ENCODE measurements at regions not wholly inside any gene's neighbourhood (a gene's known extent, or its start where the extent isn't known, plus 50 kb on each side); places are given as distances from the start of the nearest gene placed in this dataset.

DNA sequence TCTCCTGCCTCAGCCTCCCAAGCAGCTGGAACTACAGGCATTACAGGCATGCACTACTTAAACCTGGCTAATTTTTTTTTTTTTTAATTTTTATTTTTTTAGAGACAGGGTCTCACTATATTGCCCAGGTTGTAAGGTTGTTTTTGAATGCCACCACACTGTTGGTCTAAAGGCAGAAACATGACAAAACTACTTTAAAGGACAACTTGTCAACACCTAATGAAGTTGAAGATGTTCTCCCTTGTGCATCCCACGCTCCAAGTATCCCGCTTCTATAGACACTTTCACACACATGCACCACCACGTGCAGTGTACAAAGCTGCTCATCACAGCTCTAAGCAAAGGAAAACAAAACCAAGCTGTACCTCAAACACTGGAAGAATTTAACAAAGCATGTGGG, 226.4 kb downstream of the FGFR2 start:
- H3K9me3 ChIP-seq = no peaks in the 10 kb centered on the region
- TF ChIP-seq, protein P1, sequence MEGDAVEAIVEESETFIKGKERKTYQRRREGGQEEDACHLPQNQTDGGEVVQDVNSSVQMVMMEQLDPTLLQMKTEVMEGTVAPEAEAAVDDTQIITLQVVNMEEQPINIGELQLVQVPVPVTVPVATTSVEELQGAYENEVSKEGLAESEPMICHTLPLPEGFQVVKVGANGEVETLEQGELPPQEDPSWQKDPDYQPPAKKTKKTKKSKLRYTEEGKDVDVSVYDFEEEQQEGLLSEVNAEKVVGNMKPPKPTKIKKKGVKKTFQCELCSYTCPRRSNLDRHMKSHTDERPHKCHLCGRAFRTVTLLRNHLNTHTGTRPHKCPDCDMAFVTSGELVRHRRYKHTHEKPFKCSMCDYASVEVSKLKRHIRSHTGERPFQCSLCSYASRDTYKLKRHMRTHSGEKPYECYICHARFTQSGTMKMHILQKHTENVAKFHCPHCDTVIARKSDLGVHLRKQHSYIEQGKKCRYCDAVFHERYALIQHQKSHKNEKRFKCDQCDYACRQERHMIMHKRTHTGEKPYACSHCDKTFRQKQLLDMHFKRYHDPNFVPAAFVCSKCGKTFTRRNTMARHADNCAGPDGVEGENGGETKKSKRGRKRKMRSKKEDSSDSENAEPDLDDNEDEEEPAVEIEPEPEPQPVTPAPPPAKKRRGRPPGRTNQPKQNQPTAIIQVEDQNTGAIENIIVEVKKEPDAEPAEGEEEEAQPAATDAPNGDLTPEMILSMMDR (IDR thresholded peaks at IDR 0.05) = no peak
- no peak overlapping the region for H3K27ac ChIP-seq
- H3K4me3 ChIP-seq (ENCODE audit: low read depth in 1 of 2, low read length in 1 of 2) = no peak overlapping the region
- H3K27me3 ChIP-seq = no peaks in the 10 kb centered on the region
- no peaks in the 10 kb centered on the region for H3K4me1 ChIP-seq (ENCODE audit: control insufficient read depth in 1 of 2, insufficient read depth in 1 of 2, low read depth in 1 of 2, low read length in 1 of 2)
- H3K36me3 ChIP-seq = no peaks in the 10 kb centered on the region

DNA sequence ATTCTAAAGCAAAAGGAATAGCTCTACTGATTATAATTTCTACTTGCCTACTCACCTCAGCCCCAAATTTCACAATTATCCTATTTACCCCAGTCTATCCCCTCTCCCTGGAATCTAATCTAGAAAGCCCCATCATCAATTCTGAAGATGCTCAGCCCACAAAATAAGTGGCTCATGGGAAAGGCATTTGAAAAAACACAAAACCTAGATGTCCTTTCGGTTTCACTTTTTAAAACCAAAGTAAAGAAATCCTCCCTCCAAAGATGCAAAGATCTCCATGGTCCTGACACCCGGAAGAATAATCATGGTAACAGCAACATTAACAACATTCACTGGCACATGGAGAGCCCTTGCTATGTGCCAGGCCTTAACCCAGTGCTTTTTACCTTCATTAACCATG, 224.8 kb downstream of the FGFR2 start:
- TF ChIP-seq, protein P1 (IDR thresholded peaks at IDR 0.05) = no peak
- Histone ChIP-seq H3K9me3 (no peaks in the 10 kb centered on the region), H3K27ac (no peak overlapping the region), H3K27me3 (no peaks in the 10 kb centered on the region), H3K4me1 (ENCODE audit: control insufficient read depth in 1 of 2, insufficient read depth in 1 of 2, low read depth in 1 of 2, low read length in 1 of 2) (no peaks in the 10 kb centered on the region), H3K36me3 (no peaks in the 10 kb centered on the region), H3K4me3 (ENCODE audit: low read depth in 1 of 2, low read length in 1 of 2) (no peak overlapping the region)

DNA sequence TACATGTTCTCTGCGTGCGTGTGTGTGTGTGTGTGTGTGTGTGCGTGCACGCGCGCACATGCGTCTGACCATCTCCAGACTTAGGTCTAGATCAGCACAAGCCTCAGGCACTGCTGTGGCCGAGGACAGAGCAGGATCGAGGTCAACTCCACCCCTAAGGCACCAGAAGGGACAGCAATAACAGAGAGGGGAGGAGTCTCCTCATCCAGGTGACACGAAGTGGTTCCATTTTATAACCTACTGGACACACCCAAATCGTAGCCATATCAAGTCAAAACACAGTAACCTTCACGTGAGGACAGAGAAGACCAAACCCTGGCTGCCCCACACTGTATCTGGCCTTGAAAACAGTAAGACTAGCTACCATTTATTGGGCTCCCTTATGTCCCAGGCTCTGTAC, 224.1 kb downstream of the FGFR2 start:
- Histone ChIP-seq H3K27me3 (no peaks in the 10 kb centered on the region), H3K27ac (no peak overlapping the region), H3K36me3 (no peaks in the 10 kb centered on the region), H3K4me3 (ENCODE audit: low read depth in 1 of 2, low read length in 1 of 2) (no peak overlapping the region), H3K4me1 (ENCODE audit: control insufficient read depth in 1 of 2, insufficient read depth in 1 of 2, low read depth in 1 of 2, low read length in 1 of 2) (no peaks in the 10 kb centered on the region), H3K9me3 (no peaks in the 10 kb centered on the region)
- TF ChIP-seq, protein P1 (IDR thresholded peaks at IDR 0.05) = no peak

DNA sequence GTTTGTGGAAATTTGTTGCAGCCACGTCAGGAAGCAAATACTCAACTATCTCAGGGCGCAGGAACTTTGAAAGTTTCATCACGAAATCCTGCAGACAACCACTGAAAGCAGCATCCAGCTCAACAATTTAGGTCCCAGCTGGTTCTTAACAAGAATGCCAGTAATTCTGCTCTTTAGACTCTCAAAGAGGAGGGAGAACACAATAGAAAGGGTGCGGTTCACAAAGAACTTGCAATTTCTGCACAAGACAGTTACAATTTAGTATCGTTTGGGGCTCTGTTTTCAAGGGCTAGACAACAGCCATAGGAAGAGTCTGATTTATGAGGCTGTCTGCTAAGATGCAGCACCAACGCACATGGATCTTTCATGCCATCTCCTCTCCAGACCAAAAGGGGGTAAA, 223.1 kb downstream of the FGFR2 start:
- Histone ChIP-seq H3K4me3 (ENCODE audit: low read depth in 1 of 2, low read length in 1 of 2) (no peak overlapping the region), H3K36me3 (no peaks in the 10 kb centered on the region), H3K27ac (no peak overlapping the region), H3K4me1 (ENCODE audit: control insufficient read depth in 1 of 2, insufficient read depth in 1 of 2, low read depth in 1 of 2, low read length in 1 of 2) (no peaks in the 10 kb centered on the region), H3K27me3 (no peaks in the 10 kb centered on the region), H3K9me3 (no peaks in the 10 kb centered on the region)
- TF ChIP-seq, protein P1 (IDR thresholded peaks at IDR 0.05) = no peak

DNA sequence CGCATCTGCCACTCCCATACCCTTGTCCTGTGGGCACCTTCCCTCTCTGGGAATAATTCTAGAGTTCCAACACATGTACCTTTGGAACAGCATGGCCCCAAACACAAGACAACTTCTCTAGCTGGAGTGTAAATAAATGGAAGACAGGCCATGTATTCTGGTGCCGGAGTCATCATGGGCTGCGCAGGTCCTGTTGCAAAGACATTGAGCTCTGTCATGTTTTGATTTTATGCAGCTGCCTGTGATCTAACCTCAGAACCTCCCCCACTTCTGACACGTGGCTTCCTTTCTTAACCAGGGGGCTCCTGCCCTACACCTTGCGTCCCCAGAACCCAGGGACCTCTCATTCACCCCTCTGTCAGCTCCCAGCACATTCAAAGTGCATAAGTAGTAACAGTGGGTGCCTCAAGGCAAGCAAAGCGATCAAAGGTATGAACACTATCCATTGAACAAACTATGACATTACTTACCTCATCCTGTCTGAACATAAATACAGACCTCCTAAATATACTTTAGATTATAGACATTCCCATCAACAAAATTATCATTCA, 219.9 kb downstream of the FGFR2 start:
- TF ChIP-seq, protein P1 (IDR thresholded peaks at IDR 0.05) = no peak
- no peaks in the 10 kb centered on the region for H3K9me3 ChIP-seq
- H3K4me1 ChIP-seq (ENCODE audit: control insufficient read depth in 1 of 2, insufficient read depth in 1 of 2, low read depth in 1 of 2, low read length in 1 of 2) = no peaks in the 10 kb centered on the region
- no peaks in the 10 kb centered on the region for H3K27me3 ChIP-seq
- H3K36me3 ChIP-seq = no peaks in the 10 kb centered on the region
- no peak overlapping the region for H3K4me3 ChIP-seq (ENCODE audit: low read depth in 1 of 2, low read length in 1 of 2)
- H3K27ac ChIP-seq = no peak overlapping the region

DNA sequence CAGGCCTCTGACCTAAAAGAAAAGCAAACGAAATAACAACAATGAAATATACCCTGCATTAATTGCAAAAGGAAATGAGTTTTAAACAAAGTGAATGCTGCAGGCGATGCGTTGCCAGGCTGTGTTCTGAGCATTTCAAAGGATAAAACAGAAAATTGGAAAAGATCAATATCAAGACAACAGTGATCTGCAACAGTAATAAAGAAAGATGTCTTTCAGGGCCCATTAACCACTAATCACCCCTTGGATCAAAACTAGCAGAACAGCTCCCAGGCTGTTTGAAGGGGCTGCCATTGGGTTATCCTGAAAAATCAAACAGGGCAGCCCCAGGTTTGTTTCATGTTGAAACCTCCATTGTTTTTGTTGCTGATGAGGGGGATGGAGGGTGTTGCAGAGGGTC, 219.2 kb downstream of the FGFR2 start:
- H3K36me3 ChIP-seq = no peaks in the 10 kb centered on the region
- H3K27me3 ChIP-seq = no peaks in the 10 kb centered on the region
- H3K27ac ChIP-seq = no peak overlapping the region
- no peaks in the 10 kb centered on the region for H3K4me1 ChIP-seq (ENCODE audit: control insufficient read depth in 1 of 2, insufficient read depth in 1 of 2, low read depth in 1 of 2, low read length in 1 of 2)
- no peak overlapping the region for H3K4me3 ChIP-seq (ENCODE audit: low read depth in 1 of 2, low read length in 1 of 2)
- H3K9me3 ChIP-seq = no peaks in the 10 kb centered on the region
- TF ChIP-seq, protein P1 (IDR thresholded peaks at IDR 0.05) = no peak

All from neutrophil (primary cell).